ENCODE measurements at regions not wholly inside any gene's neighbourhood (a gene's known extent, or its start where the extent isn't known, plus 50 kb on each side); places are given as distances from the start of the nearest gene placed in this dataset.

GRCh38 chr15:29601811-29602210, 220.5 kb downstream of the TJP1 start:
- no peak for DNase-seq

- no peak for DNase-seq
Measured at GRCh38 chr15:29600262-29600661, 222.0 kb downstream of the TJP1 start.

DNA sequence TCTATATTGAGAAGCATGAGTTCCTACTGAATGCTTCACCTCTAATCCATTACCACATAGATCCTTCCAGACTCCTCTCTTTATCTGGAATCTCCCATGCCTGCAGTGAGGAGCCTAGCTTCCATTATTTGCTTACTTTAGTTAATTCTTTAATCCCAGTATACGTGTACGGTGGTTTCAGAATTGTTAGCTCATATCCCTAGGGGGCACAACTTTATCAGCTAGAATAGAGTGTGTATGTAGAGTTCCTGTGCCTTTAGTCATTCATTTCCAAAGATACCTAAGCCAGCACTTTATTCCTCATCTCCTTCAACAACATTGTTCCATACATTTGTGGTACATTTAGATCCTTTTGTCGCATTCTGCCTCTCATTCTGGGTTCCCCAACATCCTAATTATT, 226.0 kb downstream of the TJP1 start:
- DNase-seq, result no peak

GRCh38 chr15:29593629-29594028, 228.6 kb downstream of the TJP1 start:
- DNase-seq, result no peak

DNA sequence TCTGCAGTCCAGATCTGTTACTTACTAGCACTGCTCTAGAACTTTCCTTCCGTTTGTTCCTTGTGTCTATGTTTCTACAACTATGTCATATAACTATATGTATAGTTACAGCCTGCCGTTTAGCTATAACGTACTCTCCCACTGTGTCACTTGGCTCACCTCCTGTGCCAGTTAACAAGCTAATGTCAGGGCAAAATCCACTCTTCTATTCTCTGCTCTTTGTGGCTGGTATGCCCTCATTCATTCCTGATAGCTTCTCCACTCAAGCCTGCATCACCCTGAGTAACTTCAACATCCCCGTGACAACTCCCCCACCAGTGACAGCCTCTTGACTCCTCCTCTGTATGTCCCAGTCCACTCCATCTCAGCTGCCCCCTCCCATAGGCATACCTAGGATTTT, 229.2 kb downstream of the TJP1 start:
- DNase-seq, result no peak

DNA sequence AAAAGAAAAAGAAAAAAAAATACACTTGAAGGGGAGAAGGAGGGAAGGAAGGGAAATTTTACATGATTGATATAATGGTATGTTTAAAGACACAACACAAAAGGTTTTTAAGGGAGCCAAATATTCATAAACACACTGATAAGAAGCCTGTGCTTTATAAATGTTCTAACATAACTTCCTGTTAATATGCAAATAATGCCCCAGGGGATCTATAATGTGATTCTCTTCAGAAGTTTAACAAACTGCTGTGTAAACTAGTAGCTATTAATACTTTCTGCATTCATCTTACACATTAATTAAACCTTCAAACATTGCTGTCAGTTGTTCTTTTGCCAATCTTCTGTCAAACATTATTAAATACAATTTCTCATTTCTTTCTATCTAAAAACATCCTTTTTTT, 231.6 kb downstream of the TJP1 start:
- DNase-seq, result no peak

DNA sequence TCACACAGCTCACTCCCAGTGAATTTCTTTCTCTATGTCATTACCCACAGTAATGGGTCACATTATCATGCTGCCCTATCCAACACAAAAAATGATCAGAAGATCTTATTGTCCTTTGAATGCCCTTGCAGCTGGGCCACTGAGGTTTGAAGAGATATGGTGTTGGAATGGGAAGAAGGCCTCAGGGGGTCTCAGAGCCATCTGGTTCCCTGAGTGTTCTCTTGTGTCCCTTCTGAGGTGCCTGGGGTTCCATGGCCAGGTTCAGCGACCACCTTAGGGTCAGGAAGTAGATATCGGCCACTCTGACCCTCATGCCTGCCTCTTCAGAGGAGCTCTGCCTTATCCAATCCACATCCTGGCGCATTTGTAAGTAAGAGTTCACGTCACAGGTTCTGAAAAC, 232.3 kb downstream of the TJP1 start:
- no peak for DNase-seq

GRCh38 chr15:29589416-29589815, 232.9 kb downstream of the TJP1 start:
- no peak for DNase-seq

- DNase-seq, result no peak
Measured at GRCh38 chr15:29573197-29573838, 248.9 kb downstream of the TJP1 start.

DNA sequence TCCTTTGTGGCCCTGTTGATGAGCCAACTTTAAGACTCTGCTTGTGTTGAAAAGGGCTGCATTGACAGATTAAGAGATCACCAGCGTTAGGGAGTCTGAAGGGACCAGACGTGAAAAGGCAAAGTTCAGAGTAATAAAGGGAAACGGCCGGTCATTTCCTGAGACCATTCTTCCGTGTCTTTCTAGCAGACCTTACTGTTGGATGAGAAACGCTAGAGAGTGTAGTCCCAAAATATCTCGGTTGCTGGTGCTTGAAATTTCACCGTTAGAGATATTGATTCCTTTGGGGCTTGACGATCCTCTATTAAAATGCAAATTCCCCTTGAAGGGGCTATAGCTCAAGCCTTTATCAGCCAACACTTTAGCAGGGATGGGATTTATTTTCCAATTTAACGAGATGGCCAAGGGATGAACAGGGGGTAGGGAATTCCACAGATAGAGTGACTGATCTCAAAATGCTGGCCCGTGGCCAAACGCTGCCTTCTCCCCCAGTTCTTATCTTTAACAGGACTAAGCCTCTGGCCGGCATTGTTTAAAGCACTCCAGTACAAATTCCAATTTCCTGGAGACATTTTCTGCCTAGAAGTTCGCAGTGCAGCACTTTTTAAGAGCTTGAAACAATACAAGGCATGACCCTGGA, 250.4 kb downstream of the TJP1 start:
- DNase-seq, result no peak

- no peak for DNase-seq
Measured at GRCh38 chr15:29570948-29571791, 251.1 kb downstream of the TJP1 start.

DNA sequence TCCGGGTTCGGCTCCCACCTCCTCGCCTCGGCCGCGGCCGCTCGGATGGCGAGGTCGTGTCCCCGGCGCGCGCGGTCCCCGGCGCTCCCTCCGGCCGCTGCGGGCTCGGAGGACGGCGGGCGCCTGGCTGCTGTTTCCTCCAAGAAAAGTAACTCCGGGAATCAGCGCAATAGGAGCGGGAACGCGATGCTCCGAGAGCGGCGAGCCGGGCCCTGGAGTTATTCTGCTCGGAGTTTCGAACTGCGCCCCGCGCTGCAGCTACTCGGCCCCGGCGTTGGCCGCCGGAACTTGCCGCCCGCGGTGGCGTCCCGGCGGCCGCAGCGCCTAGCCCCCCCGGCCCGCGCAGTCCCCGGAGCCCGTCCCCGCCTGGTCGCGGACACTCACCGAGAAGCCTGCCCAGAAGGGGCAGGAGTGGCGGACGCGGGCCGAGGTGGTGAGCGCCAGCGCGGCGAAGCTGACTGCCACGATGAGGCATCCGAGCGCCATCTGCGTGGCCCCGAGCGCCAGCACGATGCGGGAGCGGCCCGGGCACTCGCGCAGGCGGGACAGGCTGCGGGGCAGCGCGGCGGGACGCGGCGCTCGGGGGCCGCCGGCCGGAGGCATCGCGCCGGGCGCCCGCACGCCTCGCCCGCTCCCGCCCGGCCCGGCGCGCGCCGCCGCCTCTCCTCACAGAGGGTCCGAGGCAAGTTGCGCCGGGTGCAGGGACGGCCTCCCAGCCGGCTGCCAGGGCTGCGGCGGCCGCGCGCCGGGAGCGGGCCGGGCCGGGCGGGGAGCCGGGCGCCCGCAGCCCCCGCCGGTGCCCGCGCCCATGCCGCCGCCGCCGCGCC, 251.9 kb downstream of the TJP1 start:
- no peak for DNase-seq

DNA sequence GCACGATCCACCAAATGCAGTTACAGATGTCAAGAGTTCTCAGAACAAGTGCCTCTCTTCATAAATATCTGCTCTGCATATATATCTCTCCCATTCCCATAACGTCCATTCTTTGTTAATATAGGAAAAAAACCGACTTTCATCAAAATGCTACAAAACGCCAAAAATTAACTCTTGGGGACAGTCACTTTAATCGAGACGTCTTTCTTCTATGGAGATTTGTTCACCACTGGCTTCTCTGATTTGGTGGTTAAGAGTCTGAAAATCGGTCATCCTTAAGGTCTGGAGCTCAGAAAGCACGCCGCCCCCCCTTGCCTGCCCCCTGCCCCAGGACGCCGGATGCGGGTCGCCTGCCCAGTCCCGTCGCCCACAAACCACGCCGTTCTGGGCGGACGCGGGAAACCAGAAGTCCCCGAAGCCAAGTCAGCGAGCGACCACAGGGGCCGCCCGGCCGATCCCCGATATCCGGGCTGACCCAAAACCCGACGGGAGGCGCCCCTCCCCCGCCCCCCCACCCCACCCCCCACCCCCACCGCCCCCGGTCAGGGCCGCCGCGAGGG, 252.7 kb downstream of the TJP1 start:
- DNase-seq, result no peak

DNA sequence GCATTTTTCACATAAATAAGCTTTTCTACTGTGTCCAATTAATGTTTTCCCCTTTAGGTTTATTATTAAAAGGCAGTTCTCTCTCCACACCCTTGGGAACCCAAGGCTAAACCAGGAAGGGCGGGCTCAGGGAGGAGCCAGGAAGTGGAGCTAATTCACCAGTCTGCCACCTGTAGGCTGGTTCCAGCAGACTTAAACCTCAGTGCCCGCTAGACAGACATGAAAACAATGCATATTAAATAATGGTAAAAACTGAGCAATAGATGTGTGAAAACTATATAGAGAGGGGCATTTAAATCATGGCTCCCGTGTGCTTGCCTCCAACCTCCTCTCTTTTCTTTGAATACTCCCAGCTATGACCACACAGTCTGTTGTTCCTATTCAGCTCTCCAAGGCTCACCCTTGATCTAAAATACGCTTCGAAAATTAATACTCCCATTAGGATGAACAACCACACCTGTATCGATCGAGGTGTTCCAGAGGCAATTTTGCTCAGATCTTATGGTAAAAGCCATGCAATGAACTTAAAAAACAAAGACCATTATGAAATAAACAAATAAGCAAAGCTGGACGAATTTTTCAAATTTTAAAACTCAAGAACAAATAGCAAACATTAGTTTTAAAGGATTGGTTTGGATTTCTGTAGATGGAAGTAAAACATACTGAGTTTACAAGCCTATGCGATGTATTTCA, 253.3 kb downstream of the TJP1 start:
- no peak for DNase-seq

- DNase-seq, result no peak
Measured at GRCh38 chr15:29567336-29567735, 254.9 kb downstream of the TJP1 start.

GRCh38 chr15:29566914-29567313, 255.4 kb downstream of the TJP1 start:
- no peak for DNase-seq

- no peak for DNase-seq
Measured at GRCh38 chr15:29563112-29563511, 259.2 kb downstream of the TJP1 start.

GRCh38 chr15:29560896-29561295, 261.4 kb downstream of the TJP1 start:
- DNase-seq, result no peak

- no peak for DNase-seq
Measured at GRCh38 chr15:29558261-29558660, 264.0 kb downstream of the TJP1 start.

GRCh38 chr15:29557171-29557570, 265.1 kb downstream of the TJP1 start:
- no peak for DNase-seq

DNA sequence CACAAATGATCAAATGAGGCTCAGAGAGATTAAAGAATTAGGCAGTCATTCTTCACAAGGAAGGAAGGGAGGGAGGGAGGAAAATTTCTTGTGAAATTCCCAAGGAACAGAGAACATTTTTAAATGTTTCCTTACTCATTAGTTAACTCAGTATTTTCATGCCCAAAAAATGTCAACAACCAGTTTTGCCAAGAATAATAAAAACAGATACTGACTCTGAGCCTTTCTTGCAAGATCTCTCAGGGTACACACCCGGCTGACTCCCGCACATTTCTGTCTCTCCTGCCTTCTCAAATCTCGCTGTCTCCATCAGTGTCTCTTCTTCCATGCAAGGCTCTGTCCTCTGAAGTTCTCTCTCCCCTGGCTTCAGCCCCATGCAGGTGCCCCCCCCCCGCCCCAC, 265.9 kb downstream of the TJP1 start:
- DNase-seq, result no peak

DNA sequence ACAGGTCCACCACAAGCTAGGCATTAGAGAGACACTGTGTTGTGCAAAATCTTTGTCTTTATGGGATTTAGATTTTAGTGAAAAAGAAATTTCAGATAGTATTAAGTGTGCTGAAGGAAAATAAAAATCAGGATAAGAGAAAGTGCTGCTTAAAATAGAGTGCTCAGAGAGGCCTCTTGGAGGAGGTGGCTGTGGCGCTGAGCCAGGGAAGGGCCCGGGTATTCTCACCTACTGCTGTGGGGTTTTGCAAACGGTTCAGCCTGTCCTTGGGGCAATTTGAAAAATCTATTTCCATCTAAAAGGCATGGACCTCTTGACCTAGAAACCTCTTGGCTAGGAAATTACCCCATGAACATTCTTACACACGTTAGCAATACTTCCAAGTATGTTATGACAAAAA, 267.7 kb downstream of the TJP1 start:
- DNase-seq, result no peak

Measured in NCI-H2107 (cell line).